ENCODE measurements at regions not wholly inside any gene's neighbourhood (a gene's known extent, or its start where the extent isn't known, plus 50 kb on each side); places are given as distances from the start of the nearest gene placed in this dataset.

DNA sequence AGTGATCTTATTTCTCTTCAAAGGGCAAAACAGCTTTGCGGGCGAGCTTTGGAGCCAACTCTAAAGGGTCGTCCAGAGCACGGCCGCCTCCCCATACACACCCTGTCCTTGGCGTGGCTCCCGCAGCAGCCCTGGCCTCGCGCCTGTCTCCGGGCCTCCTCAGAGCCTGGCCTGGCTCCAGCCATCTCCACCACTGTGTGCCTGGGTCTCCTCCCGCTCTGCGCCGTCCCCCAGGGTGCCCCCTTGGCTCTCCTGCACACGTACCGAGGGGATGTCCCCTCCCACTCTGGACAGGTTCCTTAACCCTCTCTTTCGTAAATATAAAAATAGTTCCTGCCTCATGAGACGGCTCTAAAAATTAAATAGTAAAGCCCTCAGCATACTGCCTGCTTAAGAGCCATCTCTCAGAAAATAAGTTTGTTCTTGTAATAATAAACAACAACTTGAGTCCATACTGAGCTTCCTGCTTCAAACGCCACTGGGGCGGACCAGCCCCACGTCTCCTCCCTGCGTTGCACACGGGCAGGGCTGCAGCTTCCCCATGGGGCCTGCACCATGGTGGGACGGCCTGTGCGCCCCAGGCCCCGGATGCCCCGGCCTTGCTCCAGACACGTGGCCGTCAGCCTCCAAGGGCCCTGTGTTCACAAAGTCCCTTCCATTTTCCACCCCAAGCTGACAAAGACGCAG, 226.2 kb downstream of the TTLL2 start:
- Histone ChIP-seq H3K27ac (ENCODE audit: low read length) (no peak overlapping the region), H3K9me3 (ENCODE audit: insufficient read depth, low read length, severe bottlenecking) (no peaks in the 10 kb centered on the region), H3K27me3 (ENCODE audit: insufficient read depth, low read length, poor library complexity) (no peaks in the 10 kb centered on the region), H3K4me1 (ENCODE audit: insufficient read depth, low read length) (no peaks in the 10 kb centered on the region), H2AFZ (ENCODE audit: low read depth, low read length) (no peak overlapping the region), H3K36me3 (ENCODE audit: insufficient read depth, low read length) (no peaks in the 10 kb centered on the region), H3K79me2 (ENCODE audit: insufficient read depth, low read length) (no peaks in the 10 kb centered on the region), H3K4me2 (ENCODE audit: insufficient read depth, low read length) (no peak overlapping the region), H3K4me3 (ENCODE audit: low read depth in 1 of 2, low read length in 2 of 2) (no peak overlapping the region), H3K9ac (ENCODE audit: low read depth, low read length) (no peak overlapping the region), H4K20me1 (ENCODE audit: insufficient read depth, low read length) (no peaks in the 10 kb centered on the region; the same call in 1 of the 2 replicates)
- TF ChIP-seq, protein P1, sequence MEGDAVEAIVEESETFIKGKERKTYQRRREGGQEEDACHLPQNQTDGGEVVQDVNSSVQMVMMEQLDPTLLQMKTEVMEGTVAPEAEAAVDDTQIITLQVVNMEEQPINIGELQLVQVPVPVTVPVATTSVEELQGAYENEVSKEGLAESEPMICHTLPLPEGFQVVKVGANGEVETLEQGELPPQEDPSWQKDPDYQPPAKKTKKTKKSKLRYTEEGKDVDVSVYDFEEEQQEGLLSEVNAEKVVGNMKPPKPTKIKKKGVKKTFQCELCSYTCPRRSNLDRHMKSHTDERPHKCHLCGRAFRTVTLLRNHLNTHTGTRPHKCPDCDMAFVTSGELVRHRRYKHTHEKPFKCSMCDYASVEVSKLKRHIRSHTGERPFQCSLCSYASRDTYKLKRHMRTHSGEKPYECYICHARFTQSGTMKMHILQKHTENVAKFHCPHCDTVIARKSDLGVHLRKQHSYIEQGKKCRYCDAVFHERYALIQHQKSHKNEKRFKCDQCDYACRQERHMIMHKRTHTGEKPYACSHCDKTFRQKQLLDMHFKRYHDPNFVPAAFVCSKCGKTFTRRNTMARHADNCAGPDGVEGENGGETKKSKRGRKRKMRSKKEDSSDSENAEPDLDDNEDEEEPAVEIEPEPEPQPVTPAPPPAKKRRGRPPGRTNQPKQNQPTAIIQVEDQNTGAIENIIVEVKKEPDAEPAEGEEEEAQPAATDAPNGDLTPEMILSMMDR (IDR thresholded peaks at IDR 0.05; ENCODE audit: borderline replicate concordance, extremely low read depth, low read length, poor library complexity, severe bottlenecking), result no peak
- TF ChIP-seq EZH2 (IDR thresholded peaks at IDR 0.05; ENCODE audit: borderline replicate concordance, low read depth, low read length, severe bottlenecking), result no peak
- no peak for DNase-seq
- ATAC-seq (ENCODE audit: insufficient read depth, low read depth), result no peak

DNA sequence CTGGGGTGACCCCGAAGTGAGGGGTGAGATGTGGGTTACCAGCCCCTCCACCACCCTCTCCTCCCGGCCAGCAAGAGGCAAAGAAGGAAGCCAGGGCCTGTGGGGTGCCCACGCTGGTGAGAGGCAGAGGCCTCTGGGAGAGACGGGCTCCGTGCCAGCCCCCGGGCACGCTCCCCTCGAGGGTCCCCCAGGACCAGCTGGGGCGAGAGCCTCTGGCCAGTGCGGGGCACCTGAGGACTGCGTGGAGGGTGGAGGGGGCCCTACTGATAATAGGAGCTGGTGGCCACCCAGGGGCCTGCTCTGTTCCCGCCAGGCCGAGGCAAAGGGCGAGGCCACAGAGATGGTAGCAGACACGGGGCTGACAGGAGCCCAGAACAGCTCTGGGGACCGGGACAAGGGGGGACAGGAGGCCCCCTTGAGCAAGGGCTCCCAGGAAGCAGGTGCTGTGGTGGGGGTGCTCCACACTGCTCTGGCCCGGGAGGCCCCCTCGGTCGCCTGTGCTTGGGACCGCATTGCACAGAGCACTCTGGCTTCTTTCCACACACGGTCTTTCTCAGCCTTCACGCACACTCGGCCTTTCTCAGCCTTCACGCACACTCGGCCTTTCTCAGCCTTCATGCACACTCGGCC, 226.9 kb downstream of the TTLL2 start:
- Histone ChIP-seq H4K20me1 (ENCODE audit: insufficient read depth, low read length) (no peaks in the 10 kb centered on the region; the same call in 1 of the 2 replicates), H3K4me3 (ENCODE audit: low read depth in 1 of 2, low read length in 2 of 2) (no peak overlapping the region), H3K4me2 (ENCODE audit: insufficient read depth, low read length) (no peak overlapping the region), H3K4me1 (ENCODE audit: insufficient read depth, low read length) (no peaks in the 10 kb centered on the region), H3K27ac (ENCODE audit: low read length) (no peak overlapping the region), H3K36me3 (ENCODE audit: insufficient read depth, low read length) (no peaks in the 10 kb centered on the region), H3K9me3 (ENCODE audit: insufficient read depth, low read length, severe bottlenecking) (peaks cover 3% of the 10 kb centered on the region), H3K9ac (ENCODE audit: low read depth, low read length) (no peak overlapping the region), H3K27me3 (ENCODE audit: insufficient read depth, low read length, poor library complexity) (no peaks in the 10 kb centered on the region), H3K79me2 (ENCODE audit: insufficient read depth, low read length) (no peaks in the 10 kb centered on the region), H2AFZ (ENCODE audit: low read depth, low read length) (no peak overlapping the region)
- DNase-seq (no peak), ATAC-seq (ENCODE audit: insufficient read depth, low read depth) (no peak)
- TF ChIP-seq, protein P1 (IDR thresholded peaks at IDR 0.05; ENCODE audit: borderline replicate concordance, extremely low read depth, low read length, poor library complexity, severe bottlenecking), result no peak

DNA sequence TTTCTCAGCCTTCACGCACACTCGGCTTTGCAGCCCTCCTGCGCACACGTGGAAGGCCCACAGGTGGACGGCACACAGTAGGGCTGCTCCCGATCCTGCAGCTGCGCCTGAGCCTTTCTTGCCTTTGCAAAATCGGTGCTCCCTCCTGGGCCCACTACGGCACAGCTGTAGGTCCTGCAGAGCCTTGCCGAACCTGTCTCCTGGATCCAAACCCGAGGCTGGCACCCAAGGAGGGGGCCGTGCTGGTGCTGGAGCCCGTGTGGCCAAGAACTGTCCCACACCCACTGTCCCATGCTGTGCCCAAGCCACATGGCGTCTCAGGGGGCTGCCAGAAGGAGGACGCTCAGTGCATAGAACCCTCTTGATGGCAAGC, 227.4 kb downstream of the TTLL2 start:
- H3K4me1 ChIP-seq (ENCODE audit: insufficient read depth, low read length), result no peaks in the 10 kb centered on the region
- DNase-seq, result no peak
- H3K4me3 ChIP-seq (ENCODE audit: low read depth in 1 of 2, low read length in 2 of 2), result no peak overlapping the region
- no peaks in the 10 kb centered on the region for H3K27me3 ChIP-seq (ENCODE audit: insufficient read depth, low read length, poor library complexity)
- TF ChIP-seq, protein P1 (IDR thresholded peaks at IDR 0.05; ENCODE audit: borderline replicate concordance, extremely low read depth, low read length, poor library complexity, severe bottlenecking), result no peak
- TF ChIP-seq EZH2 (IDR thresholded peaks at IDR 0.05; ENCODE audit: borderline replicate concordance, low read depth, low read length, severe bottlenecking), result no peak
- ATAC-seq (ENCODE audit: insufficient read depth, low read depth), result no peak
- H3K36me3 ChIP-seq (ENCODE audit: insufficient read depth, low read length), result no peaks in the 10 kb centered on the region
- no peak overlapping the region for H2AFZ ChIP-seq (ENCODE audit: low read depth, low read length)
- no peaks in the 10 kb centered on the region; the same call in 1 of the 2 replicates for H4K20me1 ChIP-seq (ENCODE audit: insufficient read depth, low read length)
- H3K4me2 ChIP-seq (ENCODE audit: insufficient read depth, low read length), result no peak overlapping the region
- H3K9me3 ChIP-seq (ENCODE audit: insufficient read depth, low read length, severe bottlenecking), result peaks cover 3% of the 10 kb centered on the region
- H3K79me2 ChIP-seq (ENCODE audit: insufficient read depth, low read length), result no peaks in the 10 kb centered on the region
- H3K9ac ChIP-seq (ENCODE audit: low read depth, low read length), result no peak overlapping the region
- no peak overlapping the region for H3K27ac ChIP-seq (ENCODE audit: low read length)
